HG02798 (cell line): ENCODE measurements at regions not wholly inside any gene's neighbourhood (a gene's known extent, or its start where the extent isn't known, plus 50 kb on each side); places are given as distances from the start of the nearest gene placed in this dataset.
"Not testable (repeated sequence)": the region's sequence is repeated elsewhere in the genome, so short reads cannot be mapped to it uniquely, and the experiment has no call there.

Experiments
- ATAC-seq: cut with Tn5 transposase; IDR thresholded peaks from one replicate; pipeline ENCODE4 v1.9.1; 2021; ENCODE audit warnings: mild to moderate bottlenecking; ENCODE audit not compliant: unreplicated experiment, poor library complexity

- ATAC-seq = no peak
These were observed 226.6 kb upstream of the TENM4 start for GRCh38 chr11:79667380-79667779.

DNA sequence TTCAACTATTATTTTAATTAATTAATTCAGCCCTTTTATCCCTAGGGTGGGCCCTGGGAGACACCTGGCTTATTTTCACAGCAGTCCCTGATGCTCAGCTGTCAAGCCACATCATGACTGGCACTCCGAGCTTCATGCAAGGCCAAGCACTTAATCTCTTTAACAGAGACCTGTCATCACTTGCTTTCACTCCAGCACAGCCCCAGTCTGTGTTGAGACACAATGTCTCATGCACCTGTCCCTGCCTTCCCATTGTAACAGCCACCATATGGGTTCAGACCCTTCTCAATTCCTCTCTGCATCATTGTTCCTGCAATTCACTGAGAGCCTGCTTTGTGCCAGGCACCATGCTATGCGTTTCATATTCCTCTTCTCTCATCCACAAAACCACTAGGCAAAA, 222.2 kb upstream of the TENM4 start:
- no peak for ATAC-seq

DNA sequence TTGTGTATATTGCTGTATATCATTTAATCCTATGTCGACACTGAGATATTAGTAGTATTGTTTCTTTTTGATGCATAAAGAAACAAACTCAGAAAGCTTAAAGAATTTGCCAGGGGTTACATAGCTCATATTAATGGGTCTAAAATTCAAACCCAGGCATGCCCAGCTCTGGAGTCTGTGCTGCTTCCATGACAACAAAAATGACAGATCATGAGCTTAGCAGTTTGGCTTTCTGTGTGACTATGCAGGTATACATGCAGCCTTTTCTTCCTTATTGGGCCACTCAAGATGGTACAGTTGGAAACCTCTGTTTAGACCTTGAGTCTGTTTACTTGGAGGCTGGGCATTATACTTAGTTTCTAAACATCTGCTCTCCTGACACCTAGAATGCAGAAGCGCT, 220.5 kb upstream of the TENM4 start:
- no peak for ATAC-seq

DNA sequence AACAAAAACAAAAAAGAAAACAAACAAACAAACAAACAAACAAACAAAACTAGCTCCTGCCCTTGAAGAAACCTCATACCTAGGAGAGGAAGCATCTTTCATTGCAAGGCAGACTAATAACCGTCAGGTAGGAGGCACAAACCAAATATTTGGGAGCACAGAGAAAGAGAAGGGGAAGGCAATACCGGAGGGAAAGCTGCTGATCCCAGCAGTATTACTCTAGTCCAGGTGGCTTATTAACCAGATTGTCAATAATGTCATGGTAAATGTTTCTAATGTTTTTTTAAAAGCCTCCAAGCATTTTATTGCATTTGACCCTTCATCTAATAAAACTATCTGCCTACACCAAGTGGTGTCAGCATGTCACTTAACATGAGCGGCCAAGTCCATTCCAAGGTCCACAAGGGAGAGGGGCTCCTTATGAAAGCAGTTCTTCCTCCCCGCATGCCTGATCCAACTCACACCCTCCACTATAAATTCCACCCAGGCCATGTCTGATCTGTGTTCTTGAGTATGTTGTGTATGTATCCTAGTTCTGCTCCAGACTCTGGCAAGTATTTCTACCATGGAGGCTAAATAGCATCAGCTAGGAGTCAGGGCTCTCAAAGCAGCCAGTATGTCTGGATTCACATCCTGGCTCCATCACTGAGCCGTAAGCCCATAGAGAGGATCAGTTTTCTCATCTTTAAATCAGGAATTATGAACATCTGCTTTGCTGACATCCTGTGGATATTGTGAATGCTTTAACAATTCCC, 208.1 kb upstream of the TENM4 start:
- ATAC-seq = no peak

- ATAC-seq = no peak
These were observed 196.4 kb upstream of the TENM4 start for GRCh38 chr11:79637219-79637618.

- no peak for ATAC-seq
These were observed 194.1 kb upstream of the TENM4 start for GRCh38 chr11:79634905-79635304.

GRCh38 chr11:79627281-79627680, 186.5 kb upstream of the TENM4 start:
- ATAC-seq = no peak

GRCh38 chr11:79626135-79627075, 185.6 kb upstream of the TENM4 start:
- no peak for ATAC-seq

GRCh38 chr11:79623375-79623774, 182.5 kb upstream of the TENM4 start:
- no peak for ATAC-seq

DNA sequence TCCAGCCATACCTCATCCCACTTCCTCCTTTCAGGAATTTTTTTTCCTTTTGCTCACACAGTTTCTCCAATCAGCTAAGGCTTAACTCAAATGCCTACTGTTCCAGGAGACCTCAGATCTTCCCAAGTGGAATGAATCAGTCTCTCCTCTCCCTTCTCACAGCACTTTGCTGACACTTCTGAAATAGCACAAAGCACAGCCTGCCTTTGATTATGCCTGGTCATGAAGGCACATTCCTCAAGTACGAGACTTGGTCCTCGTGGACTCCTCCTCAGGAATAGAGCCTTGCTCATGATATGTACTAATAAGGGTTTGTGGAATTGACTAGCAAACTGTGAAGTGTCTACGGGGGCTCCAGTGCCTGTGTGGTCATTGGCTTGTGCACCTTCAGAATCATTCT, 176.7 kb upstream of the TENM4 start:
- no peak for ATAC-seq

DNA sequence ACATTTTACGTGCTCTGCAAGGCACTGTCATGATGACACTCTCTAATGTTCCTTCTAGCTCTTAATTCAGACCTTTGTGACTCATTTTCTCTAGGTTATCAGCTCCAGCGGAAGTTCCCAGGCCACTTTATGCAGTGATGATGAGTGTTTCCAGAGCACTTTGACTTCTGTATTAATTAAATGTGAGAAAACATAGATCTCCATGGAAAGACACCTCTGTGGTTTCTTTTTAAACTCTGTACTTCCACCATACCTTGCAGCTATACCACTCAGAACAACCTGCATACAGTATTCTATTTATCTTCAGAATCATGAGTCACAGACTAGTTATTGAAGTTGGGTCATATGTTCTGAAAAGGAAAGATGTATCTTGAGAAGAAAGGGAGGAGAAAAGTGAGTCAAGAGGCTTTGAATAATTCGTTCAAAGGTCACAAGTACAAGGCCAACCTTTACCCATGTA, 175.6 kb upstream of the TENM4 start:
- no peak for ATAC-seq

DNA sequence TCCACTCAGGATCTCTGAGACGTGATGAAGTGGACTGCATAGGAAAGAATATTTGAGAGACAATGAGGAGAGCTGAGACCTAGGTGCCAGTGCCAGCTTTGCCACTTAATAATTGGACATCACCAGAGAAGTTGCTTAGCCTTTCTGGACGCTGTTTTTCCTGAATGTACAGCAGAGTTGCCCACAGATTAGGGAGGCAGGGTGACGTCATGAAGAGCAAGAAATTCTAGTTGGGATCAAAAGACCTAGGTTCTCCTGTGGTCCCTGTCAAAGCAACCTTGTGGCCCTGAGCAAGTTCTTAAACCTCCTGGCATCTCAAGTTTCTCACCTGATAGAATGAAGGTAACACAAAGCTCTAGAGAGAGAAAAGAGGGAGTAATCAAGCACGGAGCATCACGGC, 174.6 kb upstream of the TENM4 start:
- no peak for ATAC-seq

DNA sequence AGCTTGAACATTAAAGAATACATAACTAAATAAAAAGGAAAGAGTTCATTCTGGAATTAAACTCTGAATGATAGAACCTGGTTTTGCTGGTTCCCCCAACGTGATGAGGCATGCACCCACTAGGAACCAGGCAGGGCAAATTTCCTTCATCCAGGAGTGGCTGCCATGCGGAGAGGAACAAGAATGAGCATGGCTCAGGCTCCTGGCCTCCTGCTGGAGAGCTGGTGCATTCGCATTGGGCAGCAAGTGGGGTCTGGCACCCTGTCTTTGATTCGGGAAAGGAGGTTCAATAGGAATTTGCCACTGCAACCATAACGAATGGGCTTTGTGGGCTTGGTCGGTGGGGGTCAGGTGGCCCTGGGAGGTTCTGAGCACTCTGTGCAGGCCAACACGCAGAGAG, 169.8 kb upstream of the TENM4 start:
- ATAC-seq = no peak

GRCh38 chr11:79610139-79610538, 169.3 kb upstream of the TENM4 start:
- ATAC-seq = no peak

GRCh38 chr11:79609511-79609910, 168.7 kb upstream of the TENM4 start:
- ATAC-seq = no peak

DNA sequence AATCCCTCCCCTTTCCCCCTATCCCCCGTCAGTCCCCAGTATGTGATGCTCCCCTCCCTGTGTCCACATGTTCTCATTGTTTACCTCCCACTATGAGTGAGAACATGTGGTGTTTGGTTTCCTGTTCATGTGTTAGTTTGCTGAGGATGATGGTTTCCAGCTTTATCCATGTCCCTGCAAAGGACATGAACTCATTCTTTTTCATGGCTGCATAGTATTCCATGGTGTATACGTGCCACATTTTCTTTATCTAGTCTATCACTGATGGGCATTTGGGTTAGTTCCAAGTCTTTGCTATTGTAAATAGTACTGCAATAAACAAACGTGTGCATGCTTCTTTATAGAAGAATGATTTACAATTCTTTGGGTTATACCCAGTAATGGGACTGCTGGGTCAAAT, 165.6 kb upstream of the TENM4 start:
- ATAC-seq = not testable (repeated sequence)

- no peak for ATAC-seq
These were observed 159.9 kb upstream of the TENM4 start for GRCh38 chr11:79600711-79601110.

DNA sequence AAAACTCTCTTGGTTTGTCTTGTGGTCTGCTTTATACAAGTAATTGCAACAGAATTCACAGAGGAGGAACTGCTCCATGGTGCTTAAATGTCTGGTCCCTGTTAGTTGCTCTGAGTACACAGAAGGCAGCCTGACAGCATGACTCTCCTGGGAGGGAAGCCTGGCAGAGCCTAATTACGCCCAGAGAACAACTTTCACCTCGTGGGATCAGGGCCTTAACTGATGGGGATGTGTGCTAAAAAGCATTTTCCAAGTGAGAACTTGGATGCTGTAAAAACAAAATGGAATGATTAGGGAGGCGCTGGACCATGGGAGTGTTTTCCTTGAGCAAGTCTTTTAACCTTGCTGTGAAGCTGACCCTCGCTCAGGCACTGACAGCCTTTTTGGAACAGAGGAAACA, 154.0 kb upstream of the TENM4 start:
- no peak for ATAC-seq

DNA sequence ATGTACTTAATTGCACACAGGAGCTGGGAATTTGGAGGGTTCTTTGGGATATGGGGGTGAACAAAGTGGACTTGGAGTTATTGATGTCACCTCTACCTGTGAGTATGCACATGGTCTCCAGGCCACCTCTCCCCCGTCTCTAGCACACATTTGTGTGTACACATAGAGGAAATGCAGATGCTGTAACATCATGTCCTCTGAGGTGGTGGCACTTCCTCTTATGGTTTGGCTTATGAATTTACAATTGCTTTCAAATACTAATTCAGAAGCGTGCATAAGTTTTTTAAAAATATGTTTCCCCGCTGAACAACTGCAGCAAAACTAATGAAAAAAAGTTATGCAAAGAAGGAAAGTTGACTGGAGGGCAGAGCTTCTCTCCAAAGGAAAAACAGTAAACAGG, 152.0 kb upstream of the TENM4 start:
- ATAC-seq = no peak

GRCh38 chr11:79592406-79592805, 151.6 kb upstream of the TENM4 start:
- no peak for ATAC-seq

GRCh38 chr11:79582434-79582833, 141.6 kb upstream of the TENM4 start:
- ATAC-seq = no peak
